ENCODE measurements at regions not wholly inside any gene's neighbourhood (a gene's known extent, or its start where the extent isn't known, plus 50 kb on each side); places are given as distances from the start of the nearest gene placed in this dataset.

DNA sequence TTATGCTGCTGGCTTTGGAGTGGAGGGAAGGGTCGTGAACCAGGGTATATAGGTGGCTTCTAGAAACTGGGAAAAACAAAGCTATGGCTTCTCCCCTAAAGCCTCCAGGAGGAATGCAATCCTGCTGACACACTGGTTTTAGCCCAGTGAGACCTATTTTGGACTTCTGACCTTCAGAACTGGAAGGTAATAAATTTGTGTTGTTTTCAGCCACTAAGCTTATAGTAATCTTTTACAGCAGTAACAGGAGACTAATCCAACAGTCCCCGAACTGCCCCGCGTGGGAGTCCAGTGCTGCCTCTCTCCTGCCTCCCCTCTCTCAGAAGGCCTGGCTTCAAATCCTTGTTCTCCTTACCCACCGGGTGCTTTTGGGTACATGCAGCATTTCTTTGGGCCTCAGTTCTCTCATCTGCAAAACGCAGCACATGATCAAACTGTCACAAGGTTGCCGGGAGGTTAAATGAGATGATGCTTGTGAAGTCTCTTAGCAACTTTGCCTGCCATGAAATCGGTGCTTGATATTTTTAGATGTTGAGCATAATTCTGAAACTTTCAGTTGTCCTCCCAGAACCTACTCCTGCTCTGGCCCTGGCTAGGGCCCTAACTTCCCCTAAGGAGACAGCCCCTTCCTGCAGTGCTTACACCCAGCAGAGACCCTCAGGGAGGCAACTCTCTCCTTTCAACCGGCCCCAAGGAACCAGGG is 127.3 kb upstream of the BOD1 start:
- TF ChIP-seq MXI1 (IDR thresholded peaks at IDR 0.05; ENCODE audit: borderline replicate concordance, low read depth, low read length) (no peak), RFX5 (IDR thresholded peaks at IDR 0.05; ENCODE audit: low read depth, low read length) (no peak)
- TF ChIP-seq, protein P1, sequence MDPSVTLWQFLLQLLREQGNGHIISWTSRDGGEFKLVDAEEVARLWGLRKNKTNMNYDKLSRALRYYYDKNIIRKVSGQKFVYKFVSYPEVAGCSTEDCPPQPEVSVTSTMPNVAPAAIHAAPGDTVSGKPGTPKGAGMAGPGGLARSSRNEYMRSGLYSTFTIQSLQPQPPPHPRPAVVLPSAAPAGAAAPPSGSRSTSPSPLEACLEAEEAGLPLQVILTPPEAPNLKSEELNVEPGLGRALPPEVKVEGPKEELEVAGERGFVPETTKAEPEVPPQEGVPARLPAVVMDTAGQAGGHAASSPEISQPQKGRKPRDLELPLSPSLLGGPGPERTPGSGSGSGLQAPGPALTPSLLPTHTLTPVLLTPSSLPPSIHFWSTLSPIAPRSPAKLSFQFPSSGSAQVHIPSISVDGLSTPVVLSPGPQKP (IDR thresholded peaks at IDR 0.05; ENCODE audit: borderline replicate concordance, low read depth, low read length), result no peak
- TF ChIP-seq, protein P2, sequence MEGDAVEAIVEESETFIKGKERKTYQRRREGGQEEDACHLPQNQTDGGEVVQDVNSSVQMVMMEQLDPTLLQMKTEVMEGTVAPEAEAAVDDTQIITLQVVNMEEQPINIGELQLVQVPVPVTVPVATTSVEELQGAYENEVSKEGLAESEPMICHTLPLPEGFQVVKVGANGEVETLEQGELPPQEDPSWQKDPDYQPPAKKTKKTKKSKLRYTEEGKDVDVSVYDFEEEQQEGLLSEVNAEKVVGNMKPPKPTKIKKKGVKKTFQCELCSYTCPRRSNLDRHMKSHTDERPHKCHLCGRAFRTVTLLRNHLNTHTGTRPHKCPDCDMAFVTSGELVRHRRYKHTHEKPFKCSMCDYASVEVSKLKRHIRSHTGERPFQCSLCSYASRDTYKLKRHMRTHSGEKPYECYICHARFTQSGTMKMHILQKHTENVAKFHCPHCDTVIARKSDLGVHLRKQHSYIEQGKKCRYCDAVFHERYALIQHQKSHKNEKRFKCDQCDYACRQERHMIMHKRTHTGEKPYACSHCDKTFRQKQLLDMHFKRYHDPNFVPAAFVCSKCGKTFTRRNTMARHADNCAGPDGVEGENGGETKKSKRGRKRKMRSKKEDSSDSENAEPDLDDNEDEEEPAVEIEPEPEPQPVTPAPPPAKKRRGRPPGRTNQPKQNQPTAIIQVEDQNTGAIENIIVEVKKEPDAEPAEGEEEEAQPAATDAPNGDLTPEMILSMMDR (conservative IDR thresholded peaks at IDR 0.05; ENCODE audit: low read depth, low read length), result no peak
